Testis (tissue), 2 donors: ENCODE measurements at regions not wholly inside any gene's neighbourhood (a gene's known extent, or its start where the extent isn't known, plus 50 kb on each side); places are given as distances from the start of the nearest gene placed in this dataset.

Experiments used
- CTCF ChIP-seq, 3 experiments: fragments of 450-650 bp in 2 of 3; fragments of 200-600 bp in 1 of 3; sonication (generic) in 1 of 3; IDR thresholded peaks; one replicate each; pipeline ENCODE4 v1.5.1; 2016 to 2019; ENCODE audit warnings: antibody characterized with exemption in 3 of 3, mild to moderate bottlenecking in 2 of 3, moderate library complexity in 1 of 3
- POLR2A ChIP-seq: fragments of 450-650 bp; IDR thresholded peaks from one replicate; pipeline ENCODE4 v1.6.1; 2017; ENCODE audit warnings: antibody characterized with exemption, mild to moderate bottlenecking, moderate library complexity

DNA sequence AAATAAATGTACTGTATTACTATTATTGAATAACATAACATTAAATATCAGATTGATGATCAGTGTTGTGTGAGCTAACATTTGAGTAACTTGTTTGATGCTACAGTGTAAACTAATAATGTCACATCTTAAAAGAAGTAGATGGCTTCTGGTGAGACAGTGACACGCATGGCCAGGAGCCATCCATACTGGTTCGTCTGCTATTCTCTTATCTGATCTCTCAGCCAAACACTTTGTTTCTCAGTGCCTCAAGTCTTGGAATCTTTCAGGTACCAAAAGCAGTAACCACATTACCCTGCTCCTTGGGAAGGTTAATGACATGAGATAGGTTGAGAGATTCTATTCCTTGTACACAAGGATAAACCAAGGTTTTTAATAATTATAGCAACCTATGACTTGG is 198.1 kb upstream of the IGFBP7 start:
- no peak for TF ChIP-seq CTCF (IDR thresholded peaks at IDR 0.05)
- TF ChIP-seq POLR2A: no peak
